ENCODE measurements at regions not wholly inside any gene's neighbourhood (a gene's known extent, or its start where the extent isn't known, plus 50 kb on each side); places are given as distances from the start of the nearest gene placed in this dataset.
"Not testable (repeated sequence)": the region's sequence is repeated elsewhere in the genome, so short reads cannot be mapped to it uniquely, and the experiment has no call there.

GRCh38 chr5:13250464-13251291, 693.8 kb downstream of the DNAH5 start:
- peak; percentile 19 for DNase-seq (ENCODE audit: extremely low read depth, low read depth)

GRCh38 chr5:13249854-13250253, 694.6 kb downstream of the DNAH5 start:
- no peak for DNase-seq (ENCODE audit: extremely low read depth, low read depth)

GRCh38 chr5:13248253-13248652, 696.2 kb downstream of the DNAH5 start:
- no peak for DNase-seq (ENCODE audit: extremely low read depth, low read depth)

- no peak for DNase-seq (ENCODE audit: extremely low read depth, low read depth)
Observed at GRCh38 chr5:13246053-13246452, 698.4 kb downstream of the DNAH5 start.

- no peak for DNase-seq (ENCODE audit: extremely low read depth, low read depth)
Observed at GRCh38 chr5:13244151-13244550, 700.3 kb downstream of the DNAH5 start.

GRCh38 chr5:13227513-13227912, 717.0 kb downstream of the DNAH5 start:
- DNase-seq (ENCODE audit: extremely low read depth, low read depth), result no peak

- peak; percentile 5 for DNase-seq (ENCODE audit: extremely low read depth, low read depth)
Observed at GRCh38 chr5:13218518-13218917, 726.0 kb downstream of the DNAH5 start.

GRCh38 chr5:13217636-13218035, 726.9 kb downstream of the DNAH5 start:
- no peak for DNase-seq (ENCODE audit: extremely low read depth, low read depth)

- DNase-seq (ENCODE audit: extremely low read depth, low read depth), result no peak
Observed at GRCh38 chr5:13215806-13216205, 728.7 kb downstream of the DNAH5 start.

- no peak for DNase-seq (ENCODE audit: extremely low read depth, low read depth)
Observed at GRCh38 chr5:13215370-13215769, 729.1 kb downstream of the DNAH5 start.

GRCh38 chr5:13214182-13214581, 730.3 kb downstream of the DNAH5 start:
- no peak for DNase-seq (ENCODE audit: extremely low read depth, low read depth)

- DNase-seq (ENCODE audit: extremely low read depth, low read depth), result no peak
Observed at GRCh38 chr5:13212886-13213285, 731.6 kb downstream of the DNAH5 start.

GRCh38 chr5:13211064-13211463, 733.4 kb downstream of the DNAH5 start:
- no peak for DNase-seq (ENCODE audit: extremely low read depth, low read depth)

GRCh38 chr5:13207112-13207511, 737.4 kb downstream of the DNAH5 start:
- no peak for DNase-seq (ENCODE audit: extremely low read depth, low read depth)

GRCh38 chr5:13201022-13201421, 743.5 kb downstream of the DNAH5 start:
- DNase-seq (ENCODE audit: extremely low read depth, low read depth), result no peak

- not testable (repeated sequence) for DNase-seq (ENCODE audit: extremely low read depth, low read depth)
Observed at GRCh38 chr5:13198226-13198625, 746.3 kb downstream of the DNAH5 start.

- DNase-seq (ENCODE audit: extremely low read depth, low read depth), result no peak
Observed at GRCh38 chr5:13189532-13189931, 755.0 kb downstream of the DNAH5 start.

- no peak for DNase-seq (ENCODE audit: extremely low read depth, low read depth)
Observed at GRCh38 chr5:13188371-13188770, 756.1 kb downstream of the DNAH5 start.

GRCh38 chr5:13187186-13187585, 757.3 kb downstream of the DNAH5 start:
- no peak for DNase-seq (ENCODE audit: extremely low read depth, low read depth)

GRCh38 chr5:13186177-13186576, 758.3 kb downstream of the DNAH5 start:
- DNase-seq (ENCODE audit: extremely low read depth, low read depth), result no peak

GRCh38 chr5:13179407-13180087, 764.9 kb downstream of the DNAH5 start:
- DNase-seq (ENCODE audit: extremely low read depth, low read depth), result no peak

GRCh38 chr5:13143630-13144029, 800.9 kb downstream of the DNAH5 start:
- DNase-seq (ENCODE audit: extremely low read depth, low read depth), result no peak
